Hematopoietic multipotent progenitor cell treated with erythropoietin and hydrocortisone succinate and interleukin-3 and kit ligand, for 6 days (in vitro differentiated cells): ENCODE measurements at regions not wholly inside any gene's neighbourhood (a gene's known extent, or its start where the extent isn't known, plus 50 kb on each side); places are given as distances from the start of the nearest gene placed in this dataset.
A peak's percentile ranks its signal among the peaks of the same experiment; 100 is the strongest.
"Not testable (repeated sequence)": the region's sequence is repeated elsewhere in the genome, so short reads cannot be mapped to it uniquely, and the experiment has no call there.

Experiments used
- DNase-seq: peaks from one replicate; pipeline ENCODE4 v3.0.0-alpha.2; 2015

GRCh38 chr16:29309601-29310000, 96.9 kb downstream of the NPIPB11 start:
- not testable (repeated sequence) for DNase-seq

DNA sequence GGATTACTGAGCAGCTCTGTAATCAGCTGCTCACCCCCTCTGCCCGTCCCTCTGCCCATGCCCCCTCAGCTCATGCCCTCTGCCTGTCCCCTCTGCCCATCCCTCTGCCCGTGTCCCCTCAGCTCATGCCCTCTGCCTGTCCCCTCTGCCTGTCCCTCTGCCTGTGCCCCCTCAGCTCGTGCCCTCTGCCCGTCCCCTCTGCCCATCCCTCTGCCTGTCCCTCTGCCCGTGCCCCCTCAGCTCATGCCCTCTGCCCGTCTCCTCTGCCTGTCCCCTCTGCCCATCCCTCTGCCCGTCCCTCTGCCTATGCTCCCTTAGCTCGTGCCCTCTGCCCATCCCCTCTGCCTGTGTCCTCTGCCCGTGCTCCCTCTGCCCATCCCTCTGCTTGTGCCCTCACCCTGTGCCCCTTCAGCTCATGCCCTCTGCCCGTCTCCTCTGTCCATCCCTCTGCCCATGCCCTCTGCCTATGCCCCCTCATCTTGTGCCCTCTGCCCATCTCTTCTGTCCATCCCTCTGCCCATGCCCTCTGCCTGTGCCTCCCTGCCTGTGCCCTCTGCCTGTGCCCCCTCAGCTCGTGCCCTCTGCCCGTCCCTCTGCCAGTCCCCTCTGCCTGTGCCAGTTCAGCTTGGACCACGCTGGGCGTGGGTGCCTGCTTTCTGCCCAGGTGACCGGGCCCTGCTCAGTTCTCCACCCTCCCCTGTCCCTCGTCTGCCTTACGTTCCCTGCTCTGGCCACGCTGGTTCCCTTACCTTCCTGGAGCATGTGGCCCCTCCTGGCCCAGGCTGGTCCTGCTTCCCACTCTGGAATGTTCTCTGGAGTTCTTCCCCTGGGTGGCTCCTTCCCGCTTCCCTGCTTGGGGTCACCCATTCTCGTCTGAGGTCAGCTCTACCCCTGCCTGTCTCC, 97.6 kb downstream of the NPIPB11 start:
- no peak for DNase-seq

- DNase-seq, result no peak
These were observed 98.7 kb downstream of the NPIPB11 start for GRCh38 chr16:29307598-29308507.

GRCh38 chr16:29306943-29307597, 99.4 kb downstream of the NPIPB11 start:
- DNase-seq, result no peak

DNA sequence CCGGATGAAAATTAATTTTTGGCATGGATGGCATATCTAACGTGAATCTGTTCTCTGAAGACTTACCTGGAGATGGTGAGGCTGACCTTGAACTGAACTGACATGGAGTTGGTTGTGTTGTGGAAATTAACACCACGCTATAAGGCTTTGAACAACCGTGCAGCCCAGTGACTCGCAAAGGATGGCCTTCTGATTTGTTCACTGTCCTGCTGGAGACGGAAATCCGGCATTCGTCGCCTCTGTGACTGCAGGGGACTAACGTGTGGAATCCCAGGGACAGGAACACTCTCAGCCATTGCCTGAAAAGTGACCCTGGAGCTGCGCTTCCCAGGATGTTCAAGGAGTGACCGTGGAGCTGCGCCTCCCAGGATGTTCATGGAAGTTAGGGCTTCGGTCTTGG, 100.3 kb downstream of the NPIPB11 start:
- no peak for DNase-seq

DNA sequence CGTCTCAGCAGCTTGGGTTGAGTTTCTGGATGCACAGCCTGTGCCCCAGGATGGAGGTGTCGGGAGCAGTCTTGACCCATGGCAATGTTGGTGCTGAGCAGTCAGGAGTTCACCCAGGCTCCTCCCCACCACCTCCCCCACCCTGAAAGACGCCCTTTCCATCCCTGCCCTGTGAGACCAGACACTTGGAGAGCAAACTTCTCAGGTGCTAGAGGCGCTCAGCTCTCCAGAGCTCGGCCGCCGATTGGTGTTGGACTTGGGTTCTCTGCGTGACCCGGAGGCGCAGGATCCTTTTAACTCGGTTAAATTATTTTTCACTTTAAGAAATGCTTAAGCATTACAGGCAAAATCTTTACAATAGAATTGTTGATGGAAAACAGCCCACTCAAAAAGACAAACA, 101.5 kb downstream of the NPIPB11 start:
- not testable (repeated sequence) for DNase-seq

DNA sequence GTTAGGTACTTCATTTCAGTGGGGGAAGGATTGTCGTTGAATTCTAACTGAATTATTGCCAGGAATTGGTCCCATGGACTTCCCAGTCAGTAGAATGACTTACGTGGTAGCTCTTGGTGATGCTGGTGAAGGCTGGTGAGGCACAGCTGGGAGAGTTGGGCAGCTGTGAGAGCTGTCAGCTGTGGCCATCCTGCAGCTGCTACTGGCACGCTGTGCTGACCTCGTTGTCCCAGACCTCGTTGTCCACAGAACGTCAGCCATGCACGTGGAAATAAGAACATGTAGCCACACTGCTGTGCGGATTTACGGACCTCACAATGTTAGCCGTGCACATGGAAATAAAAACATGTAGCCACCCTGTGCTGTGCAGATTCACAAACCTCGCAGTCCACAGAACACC, 102.3 kb downstream of the NPIPB11 start:
- no peak for DNase-seq

DNA sequence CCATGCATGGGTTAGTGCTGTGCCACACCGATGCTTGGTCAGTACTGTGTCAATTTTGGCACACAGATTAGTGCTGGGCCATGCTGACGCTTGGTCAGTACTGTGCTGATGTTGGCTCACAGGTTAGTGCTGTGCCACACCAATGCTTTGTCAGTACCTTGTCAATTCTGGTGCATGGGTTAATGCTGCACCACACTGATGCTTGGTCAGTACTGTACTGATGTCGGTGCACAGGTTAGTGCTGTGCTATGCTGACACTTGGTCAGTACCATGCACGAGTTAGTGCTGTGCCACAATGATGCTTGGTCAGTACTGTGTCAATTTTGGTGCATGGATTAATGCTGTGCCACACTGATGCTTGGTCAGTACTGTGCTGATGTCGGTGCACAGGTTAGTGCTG, 103.0 kb downstream of the NPIPB11 start:
- DNase-seq, result no peak

DNA sequence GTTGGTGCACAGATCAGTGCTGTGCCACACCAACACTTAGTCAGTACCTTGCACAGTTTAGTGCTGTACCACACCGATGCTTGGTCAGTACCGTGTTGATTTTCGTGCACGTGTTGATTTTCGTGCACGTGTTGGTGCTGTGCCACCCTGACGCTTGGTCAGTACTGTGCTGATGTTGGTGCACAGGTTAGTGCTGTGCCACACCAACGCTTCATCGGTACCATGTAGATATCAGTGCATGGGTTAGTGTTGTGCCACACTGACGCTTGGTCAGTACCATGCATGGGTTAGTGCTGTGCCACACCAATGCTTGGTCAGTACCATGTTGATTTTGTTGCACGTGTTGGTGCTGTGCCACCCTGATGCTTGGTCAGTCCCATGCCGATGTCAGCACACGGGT, 103.5 kb downstream of the NPIPB11 start:
- DNase-seq, result no peak

DNA sequence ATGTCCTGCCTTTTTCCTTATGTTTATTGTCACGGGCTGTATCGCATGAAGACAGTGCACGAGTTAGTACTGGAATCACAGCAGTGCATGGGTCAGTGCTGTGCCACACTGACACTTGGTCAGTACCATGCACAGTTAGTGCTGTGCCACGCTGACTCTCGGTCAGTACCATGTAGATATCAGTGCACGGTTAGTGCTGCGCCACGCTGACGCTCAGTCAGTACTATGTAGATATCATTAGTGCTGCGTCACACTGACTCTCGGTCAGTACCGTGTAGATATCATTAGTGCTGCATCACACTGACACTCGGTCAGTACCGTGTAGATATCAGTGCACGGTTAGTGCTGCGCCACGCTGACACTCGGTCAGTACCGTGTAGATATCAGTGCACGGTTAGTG, 104.1 kb downstream of the NPIPB11 start:
- DNase-seq, result not testable (repeated sequence)

- not testable (repeated sequence) for DNase-seq
These were observed 104.7 kb downstream of the NPIPB11 start for GRCh38 chr16:29301662-29302285.

GRCh38 chr16:29300541-29301535, 105.7 kb downstream of the NPIPB11 start:
- not testable (repeated sequence) for DNase-seq

GRCh38 chr16:29300030-29300491, 106.5 kb downstream of the NPIPB11 start:
- peak; percentile 79 for DNase-seq

DNA sequence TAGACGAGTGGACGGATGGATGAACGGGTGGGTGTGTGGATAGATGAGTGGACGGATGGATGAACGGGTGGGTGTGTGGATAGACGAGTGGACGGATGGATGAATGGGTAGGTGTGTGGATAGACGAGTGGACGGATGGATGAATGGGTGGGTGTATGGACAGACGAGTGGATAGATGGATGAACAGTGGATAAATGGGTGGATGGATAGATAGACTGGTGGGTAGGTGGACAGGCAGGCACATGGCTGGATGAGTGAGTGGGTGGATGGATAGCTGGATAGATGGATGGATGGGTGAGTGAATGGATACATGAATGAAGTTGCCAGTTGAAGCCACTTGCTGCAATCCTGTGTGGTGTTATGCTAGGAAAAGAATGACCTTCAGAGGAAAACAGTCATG, 107.5 kb downstream of the NPIPB11 start:
- DNase-seq, result not testable (repeated sequence)

- DNase-seq, result not testable (repeated sequence)
These were observed 108.2 kb downstream of the NPIPB11 start for GRCh38 chr16:29298307-29298706.

DNA sequence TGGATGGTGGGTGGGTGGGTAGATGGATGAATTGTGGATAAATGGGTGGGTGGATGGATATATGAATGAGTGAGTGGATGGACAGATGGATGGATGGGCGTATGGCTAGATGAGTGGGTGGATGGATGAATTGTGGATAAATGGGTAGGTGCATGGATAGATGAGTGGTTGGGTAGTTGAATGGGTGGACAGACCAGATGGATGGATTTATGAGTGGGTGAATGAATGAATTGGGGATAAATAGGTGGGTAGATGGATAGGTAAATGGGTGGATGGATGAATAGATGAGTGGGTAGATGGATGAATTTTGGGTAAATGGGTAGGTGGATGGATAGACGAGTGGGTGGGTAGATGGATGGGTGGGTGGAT, 108.7 kb downstream of the NPIPB11 start:
- DNase-seq, result not testable (repeated sequence)

GRCh38 chr16:29297144-29297808, 109.2 kb downstream of the NPIPB11 start:
- not testable (repeated sequence) for DNase-seq

- DNase-seq, result not testable (repeated sequence)
These were observed 110.3 kb downstream of the NPIPB11 start for GRCh38 chr16:29296176-29296575.

DNA sequence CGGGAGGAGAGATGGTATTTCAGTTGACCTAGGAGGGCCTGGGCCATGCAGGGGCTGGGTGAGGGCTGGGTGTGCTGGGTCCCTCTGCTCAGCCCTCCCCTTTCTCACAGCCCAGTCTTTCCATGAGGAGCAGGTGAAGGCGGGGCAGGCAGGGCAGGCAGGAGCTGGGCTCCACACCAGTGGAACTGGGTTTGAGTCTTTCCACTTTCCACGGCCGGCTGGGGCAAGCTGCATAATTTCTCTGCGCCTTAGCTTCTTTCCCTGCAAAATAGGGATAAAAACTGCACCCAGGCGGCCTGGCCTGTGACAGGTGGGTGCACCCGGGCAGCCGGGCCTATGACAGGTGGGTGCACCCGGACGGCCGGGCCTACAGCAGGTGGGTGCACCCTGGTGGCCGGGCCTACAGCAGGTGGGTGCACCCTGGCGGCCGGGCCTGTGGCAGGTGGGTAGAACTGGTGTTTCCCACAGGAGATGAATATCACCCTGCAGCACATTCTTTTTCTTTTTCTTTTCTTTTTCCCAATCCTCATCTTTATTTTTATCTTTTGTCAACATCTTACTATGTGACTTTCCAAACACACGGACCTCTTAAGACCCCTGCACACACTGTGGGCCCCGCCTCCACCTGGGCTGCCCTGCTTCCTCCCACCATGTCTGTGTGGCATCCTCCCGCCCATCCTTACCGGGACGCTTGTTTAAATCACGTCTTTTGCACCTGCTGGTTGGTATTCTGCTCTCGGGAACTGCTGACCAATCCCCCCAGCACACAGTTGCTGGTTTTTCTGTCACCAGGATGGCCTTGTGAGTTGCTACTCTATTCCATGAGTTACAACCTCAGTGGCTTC, 111.3 kb downstream of the NPIPB11 start:
- not testable (repeated sequence) for DNase-seq
